Suprapubic skin (tissue), 4 donors: ENCODE measurements at regions not wholly inside any gene's neighbourhood (a gene's known extent, or its start where the extent isn't known, plus 50 kb on each side); places are given as distances from the start of the nearest gene placed in this dataset.

Experiments
- DNase-seq, 2 donors: peaks; one replicate each; pipeline ENCODE4 v3.0.0-alpha.2; 2019; ENCODE audit warnings: low spot score in 2 of 2
- H3K27ac ChIP-seq: fragments of 200-600 bp; sonication (generic); one replicate; pipeline ENCODE4 v1.5.1; 2019
- H3K27me3 ChIP-seq: fragments of 200-600 bp; sonication (generic); one replicate; pipeline ENCODE4 v1.5.1; 2019
- H3K36me3 ChIP-seq: fragments of 200-600 bp; sonication (generic); one replicate; pipeline ENCODE4 v1.5.1; 2019
- H3K4me1 ChIP-seq: fragments of 200-600 bp; sonication (generic); one replicate; pipeline ENCODE4 v1.5.1; 2019
- H3K4me3 ChIP-seq: fragments of 200-600 bp; sonication (generic); one replicate; pipeline ENCODE4 v1.5.1; 2019; ENCODE audit warnings: mild to moderate bottlenecking
- H3K9me3 ChIP-seq: fragments of 200-600 bp; sonication (generic); one replicate; pipeline ENCODE4 v1.5.1; 2019
- EP300 ChIP-seq: sonication (generic); formaldehyde crosslinking; IDR thresholded peaks from one replicate; pipeline ENCODE4 v1.6.1; 2017; ENCODE audit warnings: antibody characterized with exemption
- POLR2A ChIP-seq, 2 donors: fragments of 450-650 bp; IDR thresholded peaks; one replicate each; pipeline ENCODE4 v1.6.1; 2017; ENCODE audit warnings: antibody characterized with exemption in 2 of 2, mild to moderate bottlenecking in 2 of 2, moderate library complexity in 2 of 2
- POLR2AphosphoS5 ChIP-seq, 3 donors: sonication (generic); formaldehyde crosslinking; IDR thresholded peaks; one replicate each; pipeline ENCODE4 v1.6.1; 2017; ENCODE audit warnings: antibody characterized with exemption in 3 of 3
- WGBS: methylation state at CpG from one replicate; pipeline ENCODE4 v1.1.5; 2018; 5-methylcytosine and 5-hydroxymethylcytosine counted together
- TF ChIP-seq, protein P1 (sequence below), 2 donors: fragments of 200-600 bp in 1 of 2; fragments of 450-650 bp in 1 of 2; sonication (generic) in 1 of 2; IDR thresholded peaks; one replicate each; pipeline ENCODE4 v1.5.1; 2016 to 2019; ENCODE audit warnings: antibody characterized with exemption in 2 of 2, mild to moderate bottlenecking in 1 of 2, moderate library complexity in 1 of 2

GRCh38 chr10:33616956-33617355 lies 282.5 kb upstream of the NRP1 start:
- H3K4me3 ChIP-seq = no peak overlapping the region
- no peaks in the 10 kb centered on the region for H3K9me3 ChIP-seq
- no peak for TF ChIP-seq POLR2A (IDR thresholded peaks at IDR 0.05)
- no peak for TF ChIP-seq POLR2AphosphoS5 (IDR thresholded peaks at IDR 0.05)
- TF ChIP-seq, protein P1, sequence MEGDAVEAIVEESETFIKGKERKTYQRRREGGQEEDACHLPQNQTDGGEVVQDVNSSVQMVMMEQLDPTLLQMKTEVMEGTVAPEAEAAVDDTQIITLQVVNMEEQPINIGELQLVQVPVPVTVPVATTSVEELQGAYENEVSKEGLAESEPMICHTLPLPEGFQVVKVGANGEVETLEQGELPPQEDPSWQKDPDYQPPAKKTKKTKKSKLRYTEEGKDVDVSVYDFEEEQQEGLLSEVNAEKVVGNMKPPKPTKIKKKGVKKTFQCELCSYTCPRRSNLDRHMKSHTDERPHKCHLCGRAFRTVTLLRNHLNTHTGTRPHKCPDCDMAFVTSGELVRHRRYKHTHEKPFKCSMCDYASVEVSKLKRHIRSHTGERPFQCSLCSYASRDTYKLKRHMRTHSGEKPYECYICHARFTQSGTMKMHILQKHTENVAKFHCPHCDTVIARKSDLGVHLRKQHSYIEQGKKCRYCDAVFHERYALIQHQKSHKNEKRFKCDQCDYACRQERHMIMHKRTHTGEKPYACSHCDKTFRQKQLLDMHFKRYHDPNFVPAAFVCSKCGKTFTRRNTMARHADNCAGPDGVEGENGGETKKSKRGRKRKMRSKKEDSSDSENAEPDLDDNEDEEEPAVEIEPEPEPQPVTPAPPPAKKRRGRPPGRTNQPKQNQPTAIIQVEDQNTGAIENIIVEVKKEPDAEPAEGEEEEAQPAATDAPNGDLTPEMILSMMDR (IDR thresholded peaks at IDR 0.05) = no peak
- no peak for TF ChIP-seq EP300
- H3K4me1 ChIP-seq = peaks cover 4% of the 10 kb centered on the region
- H3K27ac ChIP-seq = no peak overlapping the region
- no peak for DNase-seq
- H3K27me3 ChIP-seq = no peaks in the 10 kb centered on the region
- no peaks in the 10 kb centered on the region for H3K36me3 ChIP-seq
- 78% methylated on average over 1 of the region's 1 CpG for WGBS

- 48% methylated on average over 3 of the region's 3 CpGs for WGBS
- DNase-seq = no peak
- Histone ChIP-seq H3K36me3 (no peaks in the 10 kb centered on the region), H3K4me1 (peaks cover 5% of the 10 kb centered on the region), H3K9me3 (peaks cover 5% of the 10 kb centered on the region), H3K4me3 (no peak overlapping the region), H3K27ac (peak overlapping the region; percentile 62), H3K27me3 (no peaks in the 10 kb centered on the region)
- TF ChIP-seq POLR2AphosphoS5 (IDR thresholded peaks at IDR 0.05) = no peak
- TF ChIP-seq, protein P1 (IDR thresholded peaks at IDR 0.05) = no peak
- no peak for TF ChIP-seq EP300
- no peak for TF ChIP-seq POLR2A (IDR thresholded peaks at IDR 0.05)
These were observed 278.1 kb upstream of the NRP1 start for GRCh38 chr10:33612551-33612950.

GRCh38 chr10:33612116-33612515 lies 277.6 kb upstream of the NRP1 start:
- Histone ChIP-seq H3K36me3 (no peaks in the 10 kb centered on the region), H3K27me3 (no peaks in the 10 kb centered on the region), H3K4me1 (peaks cover 5% of the 10 kb centered on the region), H3K9me3 (peaks cover 5% of the 10 kb centered on the region), H3K27ac (peak overlapping the region; percentile 62), H3K4me3 (no peak overlapping the region)
- WGBS = 35% methylated on average over 1 of the region's 1 CpG
- TF ChIP-seq POLR2AphosphoS5 (IDR thresholded peaks at IDR 0.05) (no peak), EP300 (no peak), POLR2A (IDR thresholded peaks at IDR 0.05) (no peak)
- TF ChIP-seq, protein P1 (IDR thresholded peaks at IDR 0.05) = no peak
- no peak for DNase-seq

DNA sequence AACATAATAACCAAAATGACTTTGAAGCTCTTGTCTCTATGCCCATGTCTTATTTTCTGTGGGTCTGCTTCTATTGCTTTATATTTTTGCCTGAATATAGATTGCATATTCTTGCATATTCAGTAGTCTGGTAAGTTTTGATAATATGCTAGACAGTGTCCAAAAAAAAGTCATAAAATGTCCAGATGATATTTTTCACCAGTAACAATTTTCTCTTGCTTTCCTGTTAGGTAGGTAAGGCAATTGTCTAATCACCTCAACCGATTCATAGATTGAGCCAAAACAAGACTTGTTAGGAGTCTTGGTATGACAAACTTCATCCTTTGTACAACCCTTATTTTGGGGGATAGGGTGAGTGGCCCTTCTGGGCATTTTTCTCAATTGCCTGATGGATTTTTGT lies 277.0 kb upstream of the NRP1 start:
- Histone ChIP-seq H3K27ac (no peak overlapping the region), H3K4me1 (peaks cover 5% of the 10 kb centered on the region), H3K9me3 (peaks cover 5% of the 10 kb centered on the region), H3K27me3 (no peaks in the 10 kb centered on the region), H3K36me3 (no peaks in the 10 kb centered on the region), H3K4me3 (no peak overlapping the region)
- TF ChIP-seq EP300 (no peak), POLR2AphosphoS5 (IDR thresholded peaks at IDR 0.05) (no peak), POLR2A (IDR thresholded peaks at IDR 0.05) (no peak)
- TF ChIP-seq, protein P1 (IDR thresholded peaks at IDR 0.05) = no peak
- DNase-seq = no peak
- 92% methylated on average over 1 of the region's 1 CpG for WGBS

GRCh38 chr10:33609546-33609945 lies 275.1 kb upstream of the NRP1 start:
- Histone ChIP-seq H3K27ac (no peak overlapping the region), H3K36me3 (no peaks in the 10 kb centered on the region), H3K4me1 (peaks cover 5% of the 10 kb centered on the region), H3K27me3 (no peaks in the 10 kb centered on the region), H3K9me3 (peaks cover 5% of the 10 kb centered on the region), H3K4me3 (no peak overlapping the region)
- DNase-seq = no peak
- TF ChIP-seq POLR2A (IDR thresholded peaks at IDR 0.05) (no peak), POLR2AphosphoS5 (IDR thresholded peaks at IDR 0.05) (no peak)

GRCh38 chr10:33602278-33602677 lies 267.8 kb upstream of the NRP1 start:
- TF ChIP-seq EP300 (no peak), POLR2A (IDR thresholded peaks at IDR 0.05) (no peak)
- TF ChIP-seq, protein P1 (IDR thresholded peaks at IDR 0.05) = no peak
- Histone ChIP-seq H3K9me3 (no peaks in the 10 kb centered on the region), H3K27me3 (no peaks in the 10 kb centered on the region), H3K36me3 (no peaks in the 10 kb centered on the region), H3K27ac (no peak overlapping the region), H3K4me3 (no peak overlapping the region), H3K4me1 (no peaks in the 10 kb centered on the region)
- no peak for DNase-seq
- 60% methylated on average over 1 of the region's 1 CpG for WGBS
